ENCODE measurements at regions not wholly inside any gene's neighbourhood (a gene's known extent, or its start where the extent isn't known, plus 50 kb on each side); places are given as distances from the start of the nearest gene placed in this dataset.

GRCh38 chr6:92577077-92577719 lies 842.2 kb downstream of the EPHA7 start:
- in situ Hi-C loops (cut with HindIII; ENCODE audit: low sequenced_read_pairs): no loop called here
- peak; percentile 71 for DNase-seq (ENCODE audit: low read depth, low spot score)
- TF ChIP-seq CTCF (IDR thresholded peaks at IDR 0.05; ENCODE audit: low read depth, low read length): no peak
- no peak overlapping the region for H3K4me3 ChIP-seq (ENCODE audit: low read depth, low read length)

GRCh38 chr6:92568541-92568940 lies 850.8 kb downstream of the EPHA7 start:
- in situ Hi-C loops (cut with HindIII; ENCODE audit: low sequenced_read_pairs): no loop called here
- H3K4me3 ChIP-seq (ENCODE audit: low read depth, low read length): no peak overlapping the region
- no peak for TF ChIP-seq CTCF (IDR thresholded peaks at IDR 0.05; ENCODE audit: low read depth, low read length)
- no peak for DNase-seq (ENCODE audit: low read depth, low spot score)

- no peak for TF ChIP-seq CTCF (IDR thresholded peaks at IDR 0.05; ENCODE audit: low read depth, low read length)
These were observed 852.7 kb downstream of the EPHA7 start for GRCh38 chr6:92566632-92567031.

GRCh38 chr6:92564376-92564775 lies 855.0 kb downstream of the EPHA7 start:
- TF ChIP-seq CTCF (IDR thresholded peaks at IDR 0.05; ENCODE audit: low read depth, low read length): no peak
- no peak for DNase-seq (ENCODE audit: low read depth, low spot score)
- no peak overlapping the region for H3K4me3 ChIP-seq (ENCODE audit: low read depth, low read length)
- in situ Hi-C loops (cut with HindIII; ENCODE audit: low sequenced_read_pairs): no loop called here

More at GRCh38 chr6:92566632-92567031, 852.7 kb downstream of the EPHA7 start:
- DNase-seq (ENCODE audit: low read depth, low spot score): no peak
- no peak overlapping the region for H3K4me3 ChIP-seq (ENCODE audit: low read depth, low read length)
- in situ Hi-C loops (cut with HindIII; ENCODE audit: low sequenced_read_pairs): no loop called here

GRCh38 chr6:92559611-92560010 lies 859.7 kb downstream of the EPHA7 start:
- in situ Hi-C loops (cut with HindIII; ENCODE audit: low sequenced_read_pairs): no loop called here
- no peak overlapping the region for H3K4me3 ChIP-seq (ENCODE audit: low read depth, low read length)
- no peak for TF ChIP-seq CTCF (IDR thresholded peaks at IDR 0.05; ENCODE audit: low read depth, low read length)

GRCh38 chr6:92559003-92559402 lies 860.4 kb downstream of the EPHA7 start:
- in situ Hi-C loops (cut with HindIII; ENCODE audit: low sequenced_read_pairs): no loop called here
- no peak overlapping the region for H3K4me3 ChIP-seq (ENCODE audit: low read depth, low read length)
- no peak for DNase-seq (ENCODE audit: low read depth, low spot score)
- no peak for TF ChIP-seq CTCF (IDR thresholded peaks at IDR 0.05; ENCODE audit: low read depth, low read length)

More at GRCh38 chr6:92559611-92560010, 859.7 kb downstream of the EPHA7 start:
- DNase-seq (ENCODE audit: low read depth, low spot score): no peak

Data from astrocyte of the spinal cord (primary cell).